HG03432 (cell line): ENCODE measurements at regions not wholly inside any gene's neighbourhood (a gene's known extent, or its start where the extent isn't known, plus 50 kb on each side); places are given as distances from the start of the nearest gene placed in this dataset.

Experiments used
- ATAC-seq: cut with Tn5 transposase; IDR thresholded peaks from one replicate; pipeline ENCODE4 v1.9.1; 2021; ENCODE audit warnings: mild to moderate bottlenecking, moderate library complexity; ENCODE audit not compliant: unreplicated experiment

- no peak for ATAC-seq
Measured at GRCh38 chr6:2505624-2506023, 245.1 kb downstream of the MYLK4 start.

- ATAC-seq: no peak
Measured at GRCh38 chr6:2504495-2505064, 246.1 kb downstream of the MYLK4 start.

- ATAC-seq: no peak
Measured at GRCh38 chr6:2503816-2504494, 246.8 kb downstream of the MYLK4 start.

GRCh38 chr6:2502998-2503674 lies 247.6 kb downstream of the MYLK4 start:
- ATAC-seq: no peak

GRCh38 chr6:2502096-2502997 lies 248.4 kb downstream of the MYLK4 start:
- no peak for ATAC-seq

GRCh38 chr6:2497922-2498623 lies 252.6 kb downstream of the MYLK4 start:
- no peak for ATAC-seq

GRCh38 chr6:2496291-2496690 lies 250.9 kb upstream of the GMDS start:
- no peak for ATAC-seq

GRCh38 chr6:2492686-2493523 lies 247.5 kb upstream of the GMDS start:
- ATAC-seq: no peak

- no peak for ATAC-seq
Measured at GRCh38 chr6:2491137-2491536, 245.7 kb upstream of the GMDS start.

- ATAC-seq: no peak
Measured at GRCh38 chr6:2488578-2488977, 243.2 kb upstream of the GMDS start.

- ATAC-seq: no peak
Measured at GRCh38 chr6:2485116-2485515, 239.7 kb upstream of the GMDS start.

- ATAC-seq: no peak
Measured at GRCh38 chr6:2482773-2483172, 237.4 kb upstream of the GMDS start.

- no peak for ATAC-seq
Measured at GRCh38 chr6:2481307-2481706, 235.9 kb upstream of the GMDS start.

GRCh38 chr6:2480267-2480966 lies 235.0 kb upstream of the GMDS start:
- ATAC-seq: no peak

GRCh38 chr6:2478200-2478599 lies 232.8 kb upstream of the GMDS start:
- no peak for ATAC-seq

- no peak for ATAC-seq
Measured at GRCh38 chr6:2477666-2478065, 232.3 kb upstream of the GMDS start.

GRCh38 chr6:2477250-2477649 lies 231.8 kb upstream of the GMDS start:
- ATAC-seq: no peak

GRCh38 chr6:2476376-2476775 lies 231.0 kb upstream of the GMDS start:
- ATAC-seq: no peak

GRCh38 chr6:2471472-2471871 lies 226.1 kb upstream of the GMDS start:
- ATAC-seq: no peak
